GM12878 (cell line): ENCODE measurements at regions not wholly inside any gene's neighbourhood (a gene's known extent, or its start where the extent isn't known, plus 50 kb on each side); places are given as distances from the start of the nearest gene placed in this dataset.
A peak's percentile ranks its signal among the peaks of the same experiment; 100 is the strongest.

Experiments used
- ATF7 ChIP-seq: fragments of 450-650 bp; IDR thresholded peaks from 2 replicates; pipeline ENCODE4 v1.6.1; 2016; ENCODE audit warnings: low read depth, mild to moderate bottlenecking
- BACH1 ChIP-seq: fragments of 450-650 bp; IDR thresholded peaks from 2 replicates; pipeline ENCODE4 v1.6.1; 2017; ENCODE audit warnings: mild to moderate bottlenecking, borderline replicate concordance
- BMI1 ChIP-seq: fragments of 450-650 bp; IDR thresholded peaks from 2 replicates; pipeline ENCODE4 v1.6.1; 2016; ENCODE audit warnings: mild to moderate bottlenecking, moderate library complexity, borderline replicate concordance
- CHD1 ChIP-seq: IDR thresholded peaks from 2 replicates; pipeline ENCODE4 v1.6.1; 2012; ENCODE audit warnings: low read depth, low read length, improper control_type of control experiment
- IKZF1 ChIP-seq: fragments of 450-650 bp; conservative IDR thresholded peaks from 2 replicates; pipeline ENCODE4 v1.6.1; 2017; ENCODE audit warnings: antibody characterized with exemption, mild to moderate bottlenecking
- KLF5 ChIP-seq: fragments of 450-650 bp; IDR thresholded peaks from 2 replicates; pipeline ENCODE4 v1.6.1; 2014; ENCODE audit warnings: mild to moderate bottlenecking; ENCODE audit not compliant: partially characterized antibody
- NFYB ChIP-seq: IDR thresholded peaks from 2 replicates; pipeline ENCODE4 v1.6.1; 2011; ENCODE audit warnings: low read depth, mild to moderate bottlenecking, low read length, improper control_type of control experiment, moderate library complexity; ENCODE audit not compliant: insufficient read depth
- NKRF ChIP-seq: fragments of 450-650 bp; conservative IDR thresholded peaks from 2 replicates; pipeline ENCODE4 v1.6.1; 2017; ENCODE audit warnings: mild to moderate bottlenecking, moderate library complexity
- POLR2AphosphoS2 ChIP-seq: IDR thresholded peaks from 2 replicates; pipeline ENCODE4 v1.6.1; 2011; ENCODE audit warnings: low read depth, mild to moderate bottlenecking, low read length, improper control_type of control experiment, moderate library complexity
- SMC3 ChIP-seq: IDR thresholded peaks from 2 replicates; pipeline ENCODE4 v1.6.1; 2011; ENCODE audit warnings: low read length, improper control_type of control experiment, borderline replicate concordance
- USF2 ChIP-seq: IDR thresholded peaks from 2 replicates; pipeline ENCODE4 v1.6.1; 2011; ENCODE audit warnings: low read depth, low read length, improper control_type of control experiment, borderline replicate concordance
- TF ChIP-seq, protein P1 (sequence below): IDR thresholded peaks from 2 replicates; pipeline ENCODE4 v1.6.1; 2012; ENCODE audit warnings: improper control_type of control experiment, low read depth, low read length; ENCODE audit not compliant: insufficient replicate concordance

- TF ChIP-seq, protein P1, sequence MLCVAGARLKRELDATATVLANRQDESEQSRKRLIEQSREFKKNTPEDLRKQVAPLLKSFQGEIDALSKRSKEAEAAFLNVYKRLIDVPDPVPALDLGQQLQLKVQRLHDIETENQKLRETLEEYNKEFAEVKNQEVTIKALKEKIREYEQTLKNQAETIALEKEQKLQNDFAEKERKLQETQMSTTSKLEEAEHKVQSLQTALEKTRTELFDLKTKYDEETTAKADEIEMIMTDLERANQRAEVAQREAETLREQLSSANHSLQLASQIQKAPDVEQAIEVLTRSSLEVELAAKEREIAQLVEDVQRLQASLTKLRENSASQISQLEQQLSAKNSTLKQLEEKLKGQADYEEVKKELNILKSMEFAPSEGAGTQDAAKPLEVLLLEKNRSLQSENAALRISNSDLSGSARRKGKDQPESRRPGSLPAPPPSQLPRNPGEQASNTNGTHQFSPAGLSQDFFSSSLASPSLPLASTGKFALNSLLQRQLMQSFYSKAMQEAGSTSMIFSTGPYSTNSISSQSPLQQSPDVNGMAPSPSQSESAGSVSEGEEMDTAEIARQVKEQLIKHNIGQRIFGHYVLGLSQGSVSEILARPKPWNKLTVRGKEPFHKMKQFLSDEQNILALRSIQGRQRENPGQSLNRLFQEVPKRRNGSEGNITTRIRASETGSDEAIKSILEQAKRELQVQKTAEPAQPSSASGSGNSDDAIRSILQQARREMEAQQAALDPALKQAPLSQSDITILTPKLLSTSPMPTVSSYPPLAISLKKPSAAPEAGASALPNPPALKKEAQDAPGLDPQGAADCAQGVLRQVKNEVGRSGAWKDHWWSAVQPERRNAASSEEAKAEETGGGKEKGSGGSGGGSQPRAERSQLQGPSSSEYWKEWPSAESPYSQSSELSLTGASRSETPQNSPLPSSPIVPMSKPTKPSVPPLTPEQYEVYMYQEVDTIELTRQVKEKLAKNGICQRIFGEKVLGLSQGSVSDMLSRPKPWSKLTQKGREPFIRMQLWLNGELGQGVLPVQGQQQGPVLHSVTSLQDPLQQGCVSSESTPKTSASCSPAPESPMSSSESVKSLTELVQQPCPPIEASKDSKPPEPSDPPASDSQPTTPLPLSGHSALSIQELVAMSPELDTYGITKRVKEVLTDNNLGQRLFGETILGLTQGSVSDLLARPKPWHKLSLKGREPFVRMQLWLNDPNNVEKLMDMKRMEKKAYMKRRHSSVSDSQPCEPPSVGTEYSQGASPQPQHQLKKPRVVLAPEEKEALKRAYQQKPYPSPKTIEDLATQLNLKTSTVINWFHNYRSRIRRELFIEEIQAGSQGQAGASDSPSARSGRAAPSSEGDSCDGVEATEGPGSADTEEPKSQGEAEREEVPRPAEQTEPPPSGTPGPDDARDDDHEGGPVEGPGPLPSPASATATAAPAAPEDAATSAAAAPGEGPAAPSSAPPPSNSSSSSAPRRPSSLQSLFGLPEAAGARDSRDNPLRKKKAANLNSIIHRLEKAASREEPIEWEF = no peak
- no peak for TF ChIP-seq KLF5
- TF ChIP-seq NKRF = no peak
- no peak for TF ChIP-seq NFYB
- TF ChIP-seq ATF7 = no peak
- TF ChIP-seq POLR2AphosphoS2 = no peak
- TF ChIP-seq IKZF1 = no peak
- TF ChIP-seq BACH1 = no peak
- no peak for TF ChIP-seq USF2
- TF ChIP-seq BMI1 = no peak
- TF ChIP-seq SMC3 = peak; percentile 32; the same call in 1 of the 2 replicates
- TF ChIP-seq CHD1 = no peak
Measured at GRCh38 chrX:39445336-39445735, 644.1 kb downstream of the MID1IP1 start (continued).
